GM23338 (cell line): ENCODE measurements at regions not wholly inside any gene's neighbourhood (a gene's known extent, or its start where the extent isn't known, plus 50 kb on each side); places are given as distances from the start of the nearest gene placed in this dataset.

Experiments used
- ATAC-seq: fragments of 200-7000 bp; cut with Tn5 transposase; 3 replicates; pipeline ENCODE4 v1.9.1; 2020
- DNase-seq: peaks from one replicate; pipeline ENCODE4 v3.0.0-alpha.2; 2015; ENCODE audit warnings: low spot score
- H2AFZ ChIP-seq: fragments of 200-600 bp; sonication (generic); 2 replicates; pipeline ENCODE4 v1.8.0; 2016; ENCODE audit warnings: antibody characterized with exemption, mild to moderate bottlenecking, moderate library complexity
- H3F3A ChIP-seq: fragments of 200-600 bp; sonication (generic); replicated peaks from 2 replicates; pipeline ENCODE4 v1.8.0; 2017; ENCODE audit warnings: antibody characterized with exemption, mixed run types, low read depth
- H3K27ac ChIP-seq: fragments of 200-600 bp; sonication (generic); 2 replicates; pipeline ENCODE4 v1.6.1; 2016; ENCODE audit warnings: low read depth
- H3K27me3 ChIP-seq: fragments of 200-600 bp; sonication (generic); 2 replicates; pipeline ENCODE4 v1.8.0; 2016; ENCODE audit warnings: mild to moderate bottlenecking, mixed run types, moderate library complexity; ENCODE audit not compliant: insufficient read depth
- H3K36me3 ChIP-seq: fragments of 200-600 bp; sonication (generic); 2 replicates; pipeline ENCODE4 v1.8.0; 2016; ENCODE audit warnings: mild to moderate bottlenecking; ENCODE audit not compliant: insufficient read depth
- H3K4me1 ChIP-seq: fragments of 200-600 bp; sonication (generic); 2 replicates; pipeline ENCODE4 v1.8.0; 2016; ENCODE audit warnings: mild to moderate bottlenecking, moderate library complexity; ENCODE audit not compliant: insufficient read depth
- H3K4me2 ChIP-seq: fragments of 200-600 bp; sonication (generic); 2 replicates; pipeline ENCODE4 v1.7.1; 2017; ENCODE audit warnings: mixed run types
- H3K4me3 ChIP-seq: fragments of 200-600 bp; sonication (generic); 2 replicates; pipeline ENCODE4 v1.6.1; 2016; ENCODE audit warnings: mixed run types
- H3K79me2 ChIP-seq: fragments of 200-600 bp; sonication (generic); replicated peaks from 2 replicates; pipeline ENCODE4 v1.8.0; 2017; ENCODE audit warnings: mild to moderate bottlenecking; ENCODE audit not compliant: insufficient read depth
- H3K9me2 ChIP-seq: fragments of 200-600 bp; sonication (generic); 2 replicates; pipeline ENCODE4 v1.8.0; 2017; ENCODE audit not compliant: insufficient read depth
- H4K20me1 ChIP-seq: fragments of 200-600 bp; sonication (generic); replicated peaks from 2 replicates; pipeline ENCODE4 v1.8.0; 2017; ENCODE audit warnings: mild to moderate bottlenecking; ENCODE audit not compliant: insufficient read depth
- H3K27ac Mint-ChIP-seq: 2 replicates; pipeline ENCODE4 v1.8.0; 2020; ENCODE audit warnings: inconsistent platforms, mild to moderate bottlenecking, moderate library complexity, mixed read lengths
- H3K27me3 Mint-ChIP-seq: 3 replicates; pipeline ENCODE4 v1.8.0; 2022; ENCODE audit warnings: low read depth, mild to moderate bottlenecking, moderate library complexity, mixed read lengths, inconsistent platforms; ENCODE audit not compliant: insufficient read depth, poor library complexity
- H3K36me3 Mint-ChIP-seq: 3 replicates; pipeline ENCODE4 v1.8.0; 2021; ENCODE audit warnings: low read depth, mild to moderate bottlenecking, inconsistent platforms, moderate library complexity, mixed read lengths
- H3K4me1 Mint-ChIP-seq: 3 replicates; pipeline ENCODE4 v1.8.0; 2020; ENCODE audit warnings: mild to moderate bottlenecking, inconsistent platforms, mixed read lengths
- H3K4me3 Mint-ChIP-seq: 3 replicates; pipeline ENCODE4 v1.8.0; 2021; ENCODE audit warnings: moderate library complexity, mild to moderate bottlenecking, inconsistent platforms, mixed read lengths
- H3K9me3 Mint-ChIP-seq: 3 replicates; pipeline ENCODE4 v1.8.0; 2020; ENCODE audit warnings: moderate library complexity, mild to moderate bottlenecking, inconsistent platforms, mixed read lengths
- CREB1 ChIP-seq: fragments of 250-450 bp; sonication (Bioruptor Pico); IDR thresholded peaks from 2 replicates; pipeline ENCODE4 v1.5.0; 2020; ENCODE audit warnings: low read depth, mild to moderate bottlenecking, moderate library complexity
- EZH2 ChIP-seq: fragments of 200-600 bp; sonication (generic); IDR thresholded peaks from one replicate; pipeline ENCODE4 v1.8.0; 2017; ENCODE audit warnings: antibody characterized with exemption, mild to moderate bottlenecking, low read depth; ENCODE audit not compliant: unreplicated experiment
- EZH2phosphoT487 ChIP-seq: fragments of 200-600 bp; sonication (generic); IDR thresholded peaks from one replicate; pipeline ENCODE4 v1.8.1; 2018; ENCODE audit warnings: antibody characterized with exemption; ENCODE audit not compliant: unreplicated experiment
- JUNB ChIP-seq: IDR thresholded peaks from one replicate; pipeline ENCODE4 v1.6.1; 2016; ENCODE audit warnings: antibody characterized with exemption; ENCODE audit not compliant: unreplicated experiment
- NANOG ChIP-seq: IDR thresholded peaks from 2 replicates; pipeline ENCODE4 v1.6.1; 2016; ENCODE audit warnings: antibody characterized with exemption, borderline replicate concordance
- POLR2AphosphoS5 ChIP-seq: IDR thresholded peaks from 2 replicates; pipeline ENCODE4 v1.6.1; 2016; ENCODE audit warnings: antibody characterized with exemption, low read depth
- STAT1 ChIP-seq: IDR thresholded peaks from one replicate; pipeline ENCODE4 v1.6.1; 2016; ENCODE audit warnings: antibody characterized with exemption; ENCODE audit not compliant: unreplicated experiment
- ZNF331 ChIP-seq: fragments of 250-450 bp; sonication (Bioruptor Pico); IDR thresholded peaks from 2 replicates; pipeline ENCODE4 v1.5.0; 2020; ENCODE audit warnings: low read depth, mild to moderate bottlenecking, moderate library complexity
- TF ChIP-seq, protein P1 (sequence below), 2 experiments: fragments of 200-600 bp in 1 of 2; sonication (generic) in 1 of 2; conservative IDR thresholded peaks; 2 replicates each; pipeline versions ENCODE4 v1.5.1 to v1.6.1; 2016 to 2017; ENCODE audit warnings: antibody characterized with exemption in 2 of 2, low read depth in 2 of 2, mild to moderate bottlenecking in 2 of 2, moderate library complexity in 1 of 2
- TF ChIP-seq, protein P2 (sequence below): IDR thresholded peaks from one replicate; pipeline ENCODE4 v1.6.1; 2018; ENCODE audit warnings: antibody characterized with exemption; ENCODE audit not compliant: unreplicated experiment

DNA sequence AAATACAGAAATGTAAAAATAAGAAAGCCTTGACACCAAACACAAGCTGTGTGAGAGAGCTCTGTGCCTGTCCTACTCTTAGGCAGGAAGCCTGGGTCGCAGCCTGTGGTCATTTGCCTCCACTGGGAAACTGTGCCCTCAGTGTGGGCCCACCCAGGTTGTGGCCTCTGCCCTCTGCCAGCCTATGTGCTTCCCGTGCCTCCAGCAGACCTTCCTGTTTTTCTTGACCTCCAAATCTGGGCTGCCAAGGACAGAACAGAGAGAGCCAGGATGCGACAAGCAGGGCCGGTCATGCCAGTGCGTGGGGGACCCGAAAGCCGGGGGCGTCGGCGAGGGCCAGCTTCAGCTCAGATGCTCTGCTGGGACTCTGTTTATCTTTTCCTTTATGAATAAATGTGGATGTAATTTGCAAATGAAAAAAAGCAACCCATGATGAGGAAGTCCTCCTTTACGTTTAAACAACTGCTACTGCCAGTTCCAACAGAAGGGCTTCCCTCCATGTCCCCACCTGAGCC is 189.2 kb upstream of the EXOC2 start:
- DNase-seq (no peak), ATAC-seq (peak; percentile 23; the same call in 1 of the 3 replicates)
- H3K4me3 ChIP-seq: no peak overlapping the region
- H3K4me1 ChIP-seq: no peaks in the 10 kb centered on the region; the same call in 1 of the 2 replicates
- Mint-ChIP-seq H3K27me3 (peaks cover 6% of the 10 kb centered on the region), H3K9me3 (no peaks in the 10 kb centered on the region; the same call in 2 of the 3 replicates), H3K4me3 (no peak overlapping the region), H3K36me3 (no peaks in the 10 kb centered on the region), H3K4me1 (peaks cover 10% of the 10 kb centered on the region), H3K27ac (no peak overlapping the region)
- H3K9me2 ChIP-seq: no peaks in the 10 kb centered on the region; the same call in 1 of the 2 replicates
- no peaks in the 10 kb centered on the region for H3K27me3 ChIP-seq
- peak overlapping the region; percentile 66; the same call in 1 of the 2 replicates for H2AFZ ChIP-seq
- no peaks in the 10 kb centered on the region for H3K36me3 ChIP-seq
- no peaks in the 10 kb centered on the region for H4K20me1 ChIP-seq
- no peaks in the 10 kb centered on the region for H3F3A ChIP-seq
- no peak overlapping the region for H3K4me2 ChIP-seq
- H3K79me2 ChIP-seq: no peaks in the 10 kb centered on the region
- TF ChIP-seq EZH2phosphoT487 (no peak), STAT1 (no peak), POLR2AphosphoS5 (no peak), EZH2 (no peak)
- H3K27ac ChIP-seq: no peak overlapping the region

DNA sequence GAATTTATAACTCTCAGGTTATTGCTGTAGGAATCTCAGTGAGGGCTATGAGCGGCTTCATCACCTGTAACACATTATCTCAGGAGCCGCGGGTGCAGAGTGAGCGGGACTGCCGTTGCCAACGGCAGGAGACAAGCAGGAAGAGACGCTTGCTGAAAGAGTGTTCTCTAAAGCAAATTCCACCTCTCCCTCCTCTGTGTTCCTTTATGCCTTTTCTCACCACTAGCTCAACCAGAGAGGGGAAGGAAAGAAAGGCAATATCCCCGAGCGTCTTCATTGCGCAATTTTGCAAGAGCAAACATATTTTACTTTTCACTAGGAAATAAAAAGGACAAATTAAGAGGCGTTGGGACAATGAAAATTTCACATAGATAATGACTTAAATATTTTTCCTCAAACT is 185.2 kb upstream of the EXOC2 start:
- H3K4me3 Mint-ChIP-seq: no peak overlapping the region
- no peaks in the 10 kb centered on the region for H3K9me3 Mint-ChIP-seq
- H3K36me3 Mint-ChIP-seq: no peaks in the 10 kb centered on the region
- DNase-seq (no peak), ATAC-seq (no peak)
- Histone ChIP-seq H3K27ac (no peak overlapping the region), H3K9me2 (no peaks in the 10 kb centered on the region; the same call in 1 of the 2 replicates), H3K27me3 (no peaks in the 10 kb centered on the region), H3K79me2 (no peaks in the 10 kb centered on the region), H2AFZ (no peak overlapping the region), H4K20me1 (no peaks in the 10 kb centered on the region), H3K4me1 (no peaks in the 10 kb centered on the region; the same call in 1 of the 2 replicates), H3F3A (no peaks in the 10 kb centered on the region), H3K36me3 (no peaks in the 10 kb centered on the region), H3K4me2 (no peak overlapping the region), H3K4me3 (no peak overlapping the region)
- H3K4me1 Mint-ChIP-seq: peaks cover 10% of the 10 kb centered on the region
- no peak overlapping the region for H3K27ac Mint-ChIP-seq
- TF ChIP-seq NANOG (no peak), JUNB (no peak), CREB1 (no peak), POLR2AphosphoS5 (no peak), ZNF331 (CRISPR knock-in tag) (no peak)
- TF ChIP-seq, protein P1, sequence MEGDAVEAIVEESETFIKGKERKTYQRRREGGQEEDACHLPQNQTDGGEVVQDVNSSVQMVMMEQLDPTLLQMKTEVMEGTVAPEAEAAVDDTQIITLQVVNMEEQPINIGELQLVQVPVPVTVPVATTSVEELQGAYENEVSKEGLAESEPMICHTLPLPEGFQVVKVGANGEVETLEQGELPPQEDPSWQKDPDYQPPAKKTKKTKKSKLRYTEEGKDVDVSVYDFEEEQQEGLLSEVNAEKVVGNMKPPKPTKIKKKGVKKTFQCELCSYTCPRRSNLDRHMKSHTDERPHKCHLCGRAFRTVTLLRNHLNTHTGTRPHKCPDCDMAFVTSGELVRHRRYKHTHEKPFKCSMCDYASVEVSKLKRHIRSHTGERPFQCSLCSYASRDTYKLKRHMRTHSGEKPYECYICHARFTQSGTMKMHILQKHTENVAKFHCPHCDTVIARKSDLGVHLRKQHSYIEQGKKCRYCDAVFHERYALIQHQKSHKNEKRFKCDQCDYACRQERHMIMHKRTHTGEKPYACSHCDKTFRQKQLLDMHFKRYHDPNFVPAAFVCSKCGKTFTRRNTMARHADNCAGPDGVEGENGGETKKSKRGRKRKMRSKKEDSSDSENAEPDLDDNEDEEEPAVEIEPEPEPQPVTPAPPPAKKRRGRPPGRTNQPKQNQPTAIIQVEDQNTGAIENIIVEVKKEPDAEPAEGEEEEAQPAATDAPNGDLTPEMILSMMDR (conservative IDR thresholded peaks at IDR 0.05; ENCODE audit: low read depth in 2 of 2): no peak
- TF ChIP-seq, protein P2, sequence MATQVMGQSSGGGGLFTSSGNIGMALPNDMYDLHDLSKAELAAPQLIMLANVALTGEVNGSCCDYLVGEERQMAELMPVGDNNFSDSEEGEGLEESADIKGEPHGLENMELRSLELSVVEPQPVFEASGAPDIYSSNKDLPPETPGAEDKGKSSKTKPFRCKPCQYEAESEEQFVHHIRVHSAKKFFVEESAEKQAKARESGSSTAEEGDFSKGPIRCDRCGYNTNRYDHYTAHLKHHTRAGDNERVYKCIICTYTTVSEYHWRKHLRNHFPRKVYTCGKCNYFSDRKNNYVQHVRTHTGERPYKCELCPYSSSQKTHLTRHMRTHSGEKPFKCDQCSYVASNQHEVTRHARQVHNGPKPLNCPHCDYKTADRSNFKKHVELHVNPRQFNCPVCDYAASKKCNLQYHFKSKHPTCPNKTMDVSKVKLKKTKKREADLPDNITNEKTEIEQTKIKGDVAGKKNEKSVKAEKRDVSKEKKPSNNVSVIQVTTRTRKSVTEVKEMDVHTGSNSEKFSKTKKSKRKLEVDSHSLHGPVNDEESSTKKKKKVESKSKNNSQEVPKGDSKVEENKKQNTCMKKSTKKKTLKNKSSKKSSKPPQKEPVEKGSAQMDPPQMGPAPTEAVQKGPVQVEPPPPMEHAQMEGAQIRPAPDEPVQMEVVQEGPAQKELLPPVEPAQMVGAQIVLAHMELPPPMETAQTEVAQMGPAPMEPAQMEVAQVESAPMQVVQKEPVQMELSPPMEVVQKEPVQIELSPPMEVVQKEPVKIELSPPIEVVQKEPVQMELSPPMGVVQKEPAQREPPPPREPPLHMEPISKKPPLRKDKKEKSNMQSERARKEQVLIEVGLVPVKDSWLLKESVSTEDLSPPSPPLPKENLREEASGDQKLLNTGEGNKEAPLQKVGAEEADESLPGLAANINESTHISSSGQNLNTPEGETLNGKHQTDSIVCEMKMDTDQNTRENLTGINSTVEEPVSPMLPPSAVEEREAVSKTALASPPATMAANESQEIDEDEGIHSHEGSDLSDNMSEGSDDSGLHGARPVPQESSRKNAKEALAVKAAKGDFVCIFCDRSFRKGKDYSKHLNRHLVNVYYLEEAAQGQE: no peak
- H3K27me3 Mint-ChIP-seq: peaks cover 4% of the 10 kb centered on the region
